CD14-positive monocyte (primary cell): ENCODE measurements at regions not wholly inside any gene's neighbourhood (a gene's known extent, or its start where the extent isn't known, plus 50 kb on each side); places are given as distances from the start of the nearest gene placed in this dataset.

Experiments used
- DNase-seq, 3 donors: peaks; one replicate each; pipeline ENCODE4 v3.0.0-alpha.2; 2011 to 2022
- H2AFZ ChIP-seq: 2 replicates; pipeline ENCODE4 v1.6.0; 2012; ENCODE audit warnings: mild to moderate bottlenecking, low read depth, low read length, inconsistent platforms; ENCODE audit not compliant: insufficient read depth, poor library complexity, severe bottlenecking
- H3K27ac ChIP-seq, 2 donors: 1 replicate in 1 of 2; 2 replicates in 1 of 2; pipeline ENCODE4 v1.5.1; 2012 to 2013; ENCODE audit warnings: low read length in 2 of 2, control low read depth in 1 of 2, inconsistent platforms in 1 of 2, low read depth in 1 of 2, mild to moderate bottlenecking in 1 of 2
- H3K27me3 ChIP-seq, 2 donors: one replicate each; pipeline versions ENCODE4 v1.6.0 to v1.6.1; 2011 to 2013; ENCODE audit warnings: low read length in 2 of 2; ENCODE audit not compliant: control insufficient read depth in 2 of 2, insufficient read depth in 2 of 2
- H3K36me3 ChIP-seq, 2 donors: replicated peaks in 1 of 2; 1 replicate in 1 of 2; 2 replicates in 1 of 2; pipeline versions ENCODE4 v1.5.1 to v1.6.1; 2012 to 2013; ENCODE audit warnings: low read length in 2 of 2, control low read depth in 1 of 2, inconsistent platforms in 1 of 2, mild to moderate bottlenecking in 1 of 2; ENCODE audit not compliant: insufficient read depth in 2 of 2, control insufficient read depth in 1 of 2
- H3K4me1 ChIP-seq, 2 donors: 1 replicate in 1 of 2; 2 replicates in 1 of 2; pipeline versions ENCODE4 v1.5.1 to v1.6.1; 2012 to 2013; ENCODE audit warnings: low read length in 2 of 2, control low read depth in 1 of 2, inconsistent platforms in 1 of 2, mild to moderate bottlenecking in 1 of 2, moderate library complexity in 1 of 2; ENCODE audit not compliant: insufficient read depth in 2 of 2, control insufficient read depth in 1 of 2
- H3K4me2 ChIP-seq: replicated peaks from 2 replicates; pipeline ENCODE3; 2012; ENCODE audit warnings: low read length, moderate library complexity, mild to moderate bottlenecking; ENCODE audit not compliant: poor library complexity, severe bottlenecking; ENCODE audit errors: extremely low read depth
- H3K4me3 ChIP-seq, 3 experiments: fragments of 200-600 bp in 1 of 3; sonication (generic) in 1 of 3; replicated peaks in 1 of 3; 1 replicate in 2 of 3; 2 replicates in 1 of 3; pipeline ENCODE4 v1.5.1; 2011 to 2013; ENCODE audit warnings: low read length in 3 of 3, mild to moderate bottlenecking in 3 of 3, control low read depth in 2 of 3, low read depth in 2 of 3, inconsistent platforms in 1 of 3, moderate library complexity in 1 of 3
- H3K79me2 ChIP-seq: 2 replicates; pipeline ENCODE4 v1.6.0; 2012; ENCODE audit warnings: mild to moderate bottlenecking, control low read depth, inconsistent platforms, low read length, moderate library complexity; ENCODE audit not compliant: insufficient read depth
- H3K9ac ChIP-seq: 2 replicates; pipeline ENCODE4 v1.6.0; 2017; ENCODE audit warnings: low read length, mild to moderate bottlenecking; ENCODE audit not compliant: insufficient read depth, poor library complexity, severe bottlenecking
- H3K9me3 ChIP-seq, 2 donors: replicated peaks in 1 of 2; 1 replicate in 1 of 2; 2 replicates in 1 of 2; pipeline versions ENCODE4 v1.5.1 to v1.6.1; 2012 to 2013; ENCODE audit warnings: low read length in 2 of 2, control low read depth in 1 of 2; ENCODE audit not compliant: control insufficient read depth in 1 of 2, insufficient read depth in 1 of 2
- H4K20me1 ChIP-seq: 2 replicates; pipeline ENCODE4 v1.6.0; 2012; ENCODE audit warnings: mild to moderate bottlenecking, low read length, control low read depth, moderate library complexity; ENCODE audit not compliant: insufficient read depth
- H3K27ac Mint-ChIP-seq, 7 donors: one replicate each; pipeline ENCODE4 v1.8.0; 2020; ENCODE audit warnings: mild to moderate bottlenecking in 7 of 7, mixed read lengths in 7 of 7, moderate library complexity in 6 of 7, inconsistent platforms in 2 of 7
- H3K27me3 Mint-ChIP-seq, 3 donors: one replicate each; pipeline ENCODE4 v1.8.0; 2021 to 2022; ENCODE audit warnings: low read depth in 3 of 3, mild to moderate bottlenecking in 3 of 3, mixed read lengths in 3 of 3, moderate library complexity in 3 of 3, inconsistent platforms in 1 of 3
- H3K36me3 Mint-ChIP-seq, 2 donors: one replicate each; pipeline ENCODE4 v1.8.0; 2020; ENCODE audit warnings: mixed read lengths in 2 of 2, inconsistent platforms in 1 of 2, mild to moderate bottlenecking in 1 of 2
- H3K4me1 Mint-ChIP-seq: one replicate; pipeline ENCODE4 v1.8.0; 2020; ENCODE audit warnings: mild to moderate bottlenecking, mixed read lengths
- H3K4me3 Mint-ChIP-seq, 2 donors: one replicate each; pipeline ENCODE4 v1.8.0; 2020; ENCODE audit warnings: mild to moderate bottlenecking in 2 of 2, mixed read lengths in 2 of 2, moderate library complexity in 1 of 2
- H3K9me3 Mint-ChIP-seq, 7 donors: one replicate each; pipeline ENCODE4 v1.8.0; 2020 to 2022; ENCODE audit warnings: mixed read lengths in 7 of 7, mild to moderate bottlenecking in 6 of 7, moderate library complexity in 6 of 7, inconsistent platforms in 2 of 7
- CTCF ChIP-seq: fragments of 200-600 bp; IDR thresholded peaks from one replicate; pipeline ENCODE4 v1.8.0; 2022; ENCODE audit warnings: antibody characterized with exemption, mild to moderate bottlenecking
- WGBS: methylation state at CpG from one replicate; pipeline ENCODE4 v1.1.5; 2013; ENCODE audit warnings: missing lambda C conversion rate; ENCODE audit not compliant: insufficient coverage; 5-methylcytosine and 5-hydroxymethylcytosine counted together
- intact Hi-C, 2 donors: fragments of 100-400 bp; cut with micrococcal nuclease; formaldehyde crosslinking; loops; one replicate each; pipeline versions ENCODE4 v1.15.0 to v1.15.1; 2023

GRCh38 chr6:62652692-62653328 lies 366.8 kb upstream of the KHDRBS2 start:
- Mint-ChIP-seq H3K27ac (no peak overlapping the region), H3K4me3 (no peak overlapping the region), H3K9me3 (peaks cover 9 to 34% (median 23%) of the 10 kb centered on the region in 7 donors), H3K27me3 (no peaks in the 10 kb centered on the region), H3K4me1 (no peaks in the 10 kb centered on the region), H3K36me3 (no peaks in the 10 kb centered on the region)
- Histone ChIP-seq H2AFZ (no peak overlapping the region), H3K27me3 (no peaks in the 10 kb centered on the region), H3K4me2 (no peak overlapping the region), H3K9ac (no peak overlapping the region), H3K79me2 (no peaks in the 10 kb centered on the region), H3K36me3 (no peaks in the 10 kb centered on the region), H3K4me1 (no peaks in the 10 kb centered on the region), H4K20me1 (no peaks in the 10 kb centered on the region), H3K4me3 (no peak overlapping the region), H3K27ac (no peak overlapping the region), H3K9me3 (peaks cover 13 to 41% of the 10 kb centered on the region in 2 donors)
- intact Hi-C loops = no loop called here
- no peak for DNase-seq
- no CpG with 5 or more reads among the region's 2 CpGs for WGBS
- no peak for TF ChIP-seq CTCF

GRCh38 chr6:62645274-62645673 lies 359.2 kb upstream of the KHDRBS2 start:
- Histone ChIP-seq H2AFZ (no peak overlapping the region), H3K9me3 (peaks cover 17 to 37% of the 10 kb centered on the region in 2 donors), H3K27ac (no peak overlapping the region), H3K4me3 (no peak overlapping the region), H4K20me1 (no peaks in the 10 kb centered on the region), H3K27me3 (no peaks in the 10 kb centered on the region), H3K36me3 (no peaks in the 10 kb centered on the region), H3K9ac (no peak overlapping the region), H3K4me2 (no peak overlapping the region), H3K4me1 (no peaks in the 10 kb centered on the region), H3K79me2 (no peaks in the 10 kb centered on the region)
- no peak overlapping the region for H3K4me3 Mint-ChIP-seq
- DNase-seq = no peak
- WGBS = 94% methylated on average over 1 of the region's 2 CpGs
- no peaks in the 10 kb centered on the region for H3K27me3 Mint-ChIP-seq
- TF ChIP-seq CTCF = no peak
- intact Hi-C loops = no loop called here
- no peaks in the 10 kb centered on the region for H3K4me1 Mint-ChIP-seq
- H3K9me3 Mint-ChIP-seq = peaks cover 11 to 31% (median 17%) of the 10 kb centered on the region in 7 donors
- no peak overlapping the region for H3K27ac Mint-ChIP-seq
- no peaks in the 10 kb centered on the region for H3K36me3 Mint-ChIP-seq
